ENCODE measurements at regions not wholly inside any gene's neighbourhood (a gene's known extent, or its start where the extent isn't known, plus 50 kb on each side); places are given as distances from the start of the nearest gene placed in this dataset.
"Not testable (repeated sequence)": the region's sequence is repeated elsewhere in the genome, so short reads cannot be mapped to it uniquely, and the experiment has no call there.

DNA sequence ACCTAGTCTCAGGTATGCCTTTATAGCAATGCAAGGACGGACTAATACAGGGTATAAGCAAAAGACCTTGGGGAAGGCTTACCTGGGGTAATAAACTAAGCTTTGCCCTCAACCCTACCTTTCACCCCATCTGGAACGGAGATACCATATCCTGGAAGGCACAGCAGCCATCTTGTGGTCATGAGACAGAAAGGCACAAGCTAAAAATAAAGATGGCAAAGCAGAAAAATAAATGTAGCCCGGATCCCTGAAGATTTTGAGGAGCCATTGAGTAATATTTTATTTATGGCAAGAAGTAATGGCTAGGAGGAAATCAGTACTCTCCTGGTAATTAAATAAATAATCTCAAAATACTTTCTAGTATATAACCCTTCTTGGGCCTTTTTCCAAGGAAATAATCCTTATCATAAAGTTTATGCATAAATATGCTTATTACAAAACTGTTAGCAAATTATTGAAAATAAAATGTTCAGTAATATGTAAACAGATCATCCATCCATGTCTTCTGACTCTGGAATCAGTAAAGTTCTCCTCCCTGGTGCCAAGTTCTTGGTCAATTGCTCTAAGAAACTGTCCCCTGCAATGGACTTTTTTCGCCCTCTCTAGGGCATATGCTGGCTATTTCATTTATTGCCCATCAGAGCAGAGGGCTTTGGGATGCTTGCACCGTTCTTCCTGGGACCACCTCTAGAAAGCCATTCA, 198.7 kb downstream of the SPP2 start:
- Histone ChIP-seq H3K27ac (ENCODE audit: low read depth, low read length, poor library complexity, severe bottlenecking) (no peak overlapping the region), H3K9me2 (ENCODE audit: insufficient read depth, low read length) (no peaks in the 10 kb centered on the region), H3K4me3 (ENCODE audit: low read depth, low read length, poor library complexity, severe bottlenecking) (no peak overlapping the region), H4K20me1 (ENCODE audit: insufficient read depth, low read length) (no peaks in the 10 kb centered on the region), H3K9me3 (ENCODE audit: low read length) (no peaks in the 10 kb centered on the region), H3K79me2 (ENCODE audit: insufficient read depth, low read depth, low read length) (no peaks in the 10 kb centered on the region), H2AFZ (ENCODE audit: low read length) (no peak overlapping the region), H3K4me2 (ENCODE audit: low read length) (no peak overlapping the region), H3K36me3 (ENCODE audit: insufficient read depth, low read length) (no peaks in the 10 kb centered on the region), H3K4me1 (ENCODE audit: insufficient read depth, low read length, poor library complexity, severe bottlenecking) (no peaks in the 10 kb centered on the region)
- DNase-seq (ENCODE audit: low spot score), result no peak
- ChIA-PET CTCF (ENCODE audit: unreplicated experiment) (no interaction called here), POLR2A (no interaction called here)
- no peak for TF ChIP-seq EZH2phosphoT487 (IDR thresholded peaks at IDR 0.05; ENCODE audit: borderline replicate concordance, low read depth, low read length)
- TF ChIP-seq, protein P1, sequence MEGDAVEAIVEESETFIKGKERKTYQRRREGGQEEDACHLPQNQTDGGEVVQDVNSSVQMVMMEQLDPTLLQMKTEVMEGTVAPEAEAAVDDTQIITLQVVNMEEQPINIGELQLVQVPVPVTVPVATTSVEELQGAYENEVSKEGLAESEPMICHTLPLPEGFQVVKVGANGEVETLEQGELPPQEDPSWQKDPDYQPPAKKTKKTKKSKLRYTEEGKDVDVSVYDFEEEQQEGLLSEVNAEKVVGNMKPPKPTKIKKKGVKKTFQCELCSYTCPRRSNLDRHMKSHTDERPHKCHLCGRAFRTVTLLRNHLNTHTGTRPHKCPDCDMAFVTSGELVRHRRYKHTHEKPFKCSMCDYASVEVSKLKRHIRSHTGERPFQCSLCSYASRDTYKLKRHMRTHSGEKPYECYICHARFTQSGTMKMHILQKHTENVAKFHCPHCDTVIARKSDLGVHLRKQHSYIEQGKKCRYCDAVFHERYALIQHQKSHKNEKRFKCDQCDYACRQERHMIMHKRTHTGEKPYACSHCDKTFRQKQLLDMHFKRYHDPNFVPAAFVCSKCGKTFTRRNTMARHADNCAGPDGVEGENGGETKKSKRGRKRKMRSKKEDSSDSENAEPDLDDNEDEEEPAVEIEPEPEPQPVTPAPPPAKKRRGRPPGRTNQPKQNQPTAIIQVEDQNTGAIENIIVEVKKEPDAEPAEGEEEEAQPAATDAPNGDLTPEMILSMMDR (conservative IDR thresholded peaks at IDR 0.05; ENCODE audit: low read length), result 0 out of 2 replicates have a peak, but pooled peaks have one; percentile 16
- intact Hi-C loops (cut with micrococcal nuclease; ENCODE audit: unreplicated experiment), result no loop called here
- no TSS peak for BruUV-seq (replicated peaks)

GRCh38 chr2:234248213-234248710, 197.8 kb downstream of the SPP2 start:
- CTCF ChIA-PET (ENCODE audit: unreplicated experiment); H2AFZ ChIP-seq (ENCODE audit: low read length); H4K20me1 ChIP-seq (ENCODE audit: insufficient read depth, low read length); H3K79me2 ChIP-seq (ENCODE audit: insufficient read depth, low read depth, low read length); H3K36me3 ChIP-seq (ENCODE audit: insufficient read depth, low read length); H3K27ac ChIP-seq (ENCODE audit: low read depth, low read length, poor library complexity, severe bottlenecking); H3K9me3 ChIP-seq (ENCODE audit: low read length); H3K4me1 ChIP-seq (ENCODE audit: insufficient read depth, low read length, poor library complexity, severe bottlenecking); BruUV-seq (replicated peaks); intact Hi-C loops (cut with micrococcal nuclease; ENCODE audit: unreplicated experiment); DNase-seq (ENCODE audit: low spot score); POLR2A ChIA-PET; H3K9me2 ChIP-seq (ENCODE audit: insufficient read depth, low read length); H3K4me2 ChIP-seq (ENCODE audit: low read length); H3K4me3 ChIP-seq (ENCODE audit: low read depth, low read length, poor library complexity, severe bottlenecking): not testable (repeated sequence)

DNA sequence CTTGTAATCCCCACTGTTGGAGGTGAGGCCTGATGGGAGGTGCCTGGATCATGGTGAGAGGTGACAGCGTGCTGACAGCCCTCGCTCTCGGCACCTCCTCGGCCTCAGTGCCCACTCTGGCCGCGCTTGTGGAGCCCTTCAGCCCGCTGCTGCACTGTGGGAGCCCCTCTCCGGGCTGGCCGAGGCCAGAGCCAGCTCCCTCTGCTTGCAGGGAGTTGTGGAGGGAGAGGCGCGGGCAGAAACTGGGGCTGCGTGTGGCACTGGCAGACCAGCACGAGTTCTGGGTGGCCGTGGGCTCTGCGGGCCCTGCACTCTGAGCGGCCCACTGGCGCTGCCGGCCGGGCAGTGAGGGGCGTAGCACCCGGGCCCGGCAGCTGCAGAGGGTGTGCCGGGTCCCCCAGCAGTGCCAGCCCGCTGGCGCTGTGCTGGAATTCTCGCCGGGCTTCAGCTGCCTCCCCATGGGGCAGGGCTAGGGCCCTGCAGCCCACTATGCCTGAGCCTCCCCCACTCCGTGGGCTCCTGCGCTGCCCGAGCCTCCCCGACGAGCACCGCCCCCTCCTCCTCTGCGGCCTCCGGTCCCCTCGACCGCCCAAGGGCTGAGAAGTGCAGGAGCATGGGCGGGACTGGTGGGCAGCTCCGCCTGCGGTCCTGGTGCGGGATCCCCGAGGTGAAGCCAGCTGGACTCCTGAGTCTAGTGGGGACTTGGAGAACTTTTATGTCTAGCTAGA, 197.1 kb downstream of the SPP2 start:
- intact Hi-C loops (cut with micrococcal nuclease; ENCODE audit: unreplicated experiment), result no loop called here
- ChIA-PET POLR2A (no interaction called here), CTCF (ENCODE audit: unreplicated experiment) (no interaction called here)

More for the DNA sequence above, 197.1 kb downstream of the SPP2 start:
- Histone ChIP-seq H3K27ac (ENCODE audit: low read depth, low read length, poor library complexity, severe bottlenecking) (no peak overlapping the region), H3K36me3 (ENCODE audit: insufficient read depth, low read length) (no peaks in the 10 kb centered on the region), H3K79me2 (ENCODE audit: insufficient read depth, low read depth, low read length) (no peaks in the 10 kb centered on the region), H3K4me3 (ENCODE audit: low read depth, low read length, poor library complexity, severe bottlenecking) (no peak overlapping the region), H3K4me2 (ENCODE audit: low read length) (no peak overlapping the region), H4K20me1 (ENCODE audit: insufficient read depth, low read length) (no peaks in the 10 kb centered on the region), H3K9me3 (ENCODE audit: low read length) (no peaks in the 10 kb centered on the region), H2AFZ (ENCODE audit: low read length) (no peak overlapping the region), H3K4me1 (ENCODE audit: insufficient read depth, low read length, poor library complexity, severe bottlenecking) (no peaks in the 10 kb centered on the region), H3K9me2 (ENCODE audit: insufficient read depth, low read length) (no peaks in the 10 kb centered on the region)
- no peak for TF ChIP-seq EZH2phosphoT487 (IDR thresholded peaks at IDR 0.05; ENCODE audit: borderline replicate concordance, low read depth, low read length)
- TF ChIP-seq, protein P1 (conservative IDR thresholded peaks at IDR 0.05; ENCODE audit: low read length), result no peak
- DNase-seq (ENCODE audit: low spot score), result no peak
- no TSS peak for BruUV-seq (replicated peaks)
